MM.1S (cell line): ENCODE measurements at regions not wholly inside any gene's neighbourhood (a gene's known extent, or its start where the extent isn't known, plus 50 kb on each side); places are given as distances from the start of the nearest gene placed in this dataset.

Source experiments
- DNase-seq: peaks from one replicate; pipeline ENCODE4 v3.0.0-alpha.2; 2015
- H2AFZ ChIP-seq: fragments of 300-600 bp; sonication (generic); 2 replicates; pipeline ENCODE4 v1.6.0; 2016; ENCODE audit warnings: antibody characterized with exemption, low read length
- H3F3A ChIP-seq: fragments of 300-600 bp; sonication (generic); 2 replicates; pipeline ENCODE4 v1.6.1; 2016; ENCODE audit warnings: mild to moderate bottlenecking, antibody characterized with exemption, low read length, moderate library complexity, mixed read lengths; ENCODE audit not compliant: insufficient read depth
- H3K27ac ChIP-seq: fragments of 300-600 bp; sonication (generic); 2 replicates; pipeline ENCODE4 v1.5.1; 2016; ENCODE audit warnings: mild to moderate bottlenecking, low read length
- H3K27me3 ChIP-seq: fragments of 300-600 bp; sonication (generic); replicated peaks from 2 replicates; pipeline ENCODE4 v1.6.0; 2016; ENCODE audit warnings: low read length; ENCODE audit not compliant: insufficient read depth
- H3K36me3 ChIP-seq: fragments of 300-600 bp; sonication (generic); replicated peaks from 2 replicates; pipeline ENCODE4 v1.6.1; 2016; ENCODE audit warnings: mild to moderate bottlenecking, low read length, mixed read lengths; ENCODE audit not compliant: insufficient read depth
- H3K4me1 ChIP-seq: fragments of 300-600 bp; sonication (generic); 2 replicates; pipeline ENCODE4 v1.6.1; 2016; ENCODE audit warnings: low read length, mixed read lengths
- H3K4me2 ChIP-seq: fragments of 300-600 bp; sonication (generic); 2 replicates; pipeline ENCODE4 v1.6.0; 2016; ENCODE audit warnings: low read depth, low read length
- H3K4me3 ChIP-seq: fragments of 300-600 bp; sonication (generic); 2 replicates; pipeline ENCODE4 v1.5.1; 2016; ENCODE audit warnings: low read length, mixed read lengths
- H3K79me2 ChIP-seq: fragments of 300-600 bp; sonication (generic); 2 replicates; pipeline ENCODE4 v1.6.1; 2016; ENCODE audit warnings: mixed run types, low read length, mixed read lengths
- H3K9ac ChIP-seq: fragments of 300-600 bp; sonication (generic); 2 replicates; pipeline ENCODE4 v1.6.1; 2016; ENCODE audit warnings: low read length, mixed read lengths
- H3K9me2 ChIP-seq: fragments of 300-600 bp; sonication (generic); replicated peaks from 2 replicates; pipeline ENCODE4 v1.6.1; 2016; ENCODE audit warnings: mild to moderate bottlenecking, low read length, mixed read lengths; ENCODE audit not compliant: insufficient read depth
- H3K9me3 ChIP-seq: fragments of 300-600 bp; sonication (generic); replicated peaks from 2 replicates; pipeline ENCODE4 v1.6.1; 2016; ENCODE audit warnings: mild to moderate bottlenecking, low read length, mixed read lengths; ENCODE audit not compliant: insufficient read depth
- H4K20me1 ChIP-seq: fragments of 300-600 bp; sonication (generic); 2 replicates; pipeline ENCODE4 v1.6.1; 2016; ENCODE audit warnings: mild to moderate bottlenecking, low read length, moderate library complexity, mixed read lengths; ENCODE audit not compliant: insufficient read depth
- EZH2 ChIP-seq: fragments of 300-600 bp; sonication (generic); optimal IDR thresholded peaks from 2 replicates; pipeline ENCODE3; 2017; ENCODE audit warnings: low read depth, mild to moderate bottlenecking, antibody characterized with exemption, low read length, mixed read lengths
- EZH2phosphoT487 ChIP-seq: fragments of 300-600 bp; sonication (generic); IDR thresholded peaks from 2 replicates; pipeline ENCODE4 v1.6.1; 2018; ENCODE audit warnings: antibody characterized with exemption, low read length
- TF ChIP-seq, protein P1 (sequence below): fragments of 300-600 bp; sonication (generic); IDR thresholded peaks from 2 replicates; pipeline ENCODE4 v1.5.1; 2016; ENCODE audit warnings: antibody characterized with exemption, low read length, mixed read lengths

DNA sequence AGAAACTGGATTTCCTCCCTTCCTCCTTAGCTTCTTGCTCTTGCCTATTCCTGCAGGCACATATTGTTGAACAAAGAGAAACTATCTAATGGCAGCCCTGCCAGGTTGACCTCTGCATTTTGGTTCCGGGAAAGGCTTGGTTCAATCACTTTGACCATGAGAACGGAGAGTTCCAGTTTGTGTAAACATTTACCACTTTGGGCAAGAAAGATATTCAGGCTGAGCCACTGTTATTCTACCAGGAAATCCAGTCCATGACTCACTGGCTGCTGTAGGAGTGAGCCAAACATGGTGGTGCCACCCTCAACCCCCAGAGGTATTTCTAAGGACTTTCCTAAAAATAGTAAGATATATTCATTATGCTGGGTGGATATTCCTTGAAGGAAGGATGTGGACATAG, 242.2 kb upstream of the OR4E1 start:
- Histone ChIP-seq H3K9me3 (no peaks in the 10 kb centered on the region), H3K4me1 (no peaks in the 10 kb centered on the region), H3K9ac (no peak overlapping the region), H3K36me3 (no peaks in the 10 kb centered on the region), H4K20me1 (no peaks in the 10 kb centered on the region), H3K27ac (no peak overlapping the region), H2AFZ (no peak overlapping the region), H3K4me3 (no peak overlapping the region), H3K9me2 (no peaks in the 10 kb centered on the region), H3F3A (no peaks in the 10 kb centered on the region), H3K4me2 (no peak overlapping the region), H3K27me3 (no peaks in the 10 kb centered on the region), H3K79me2 (no peaks in the 10 kb centered on the region)
- TF ChIP-seq EZH2phosphoT487: no peak
- no peak for TF ChIP-seq EZH2
- TF ChIP-seq, protein P1, sequence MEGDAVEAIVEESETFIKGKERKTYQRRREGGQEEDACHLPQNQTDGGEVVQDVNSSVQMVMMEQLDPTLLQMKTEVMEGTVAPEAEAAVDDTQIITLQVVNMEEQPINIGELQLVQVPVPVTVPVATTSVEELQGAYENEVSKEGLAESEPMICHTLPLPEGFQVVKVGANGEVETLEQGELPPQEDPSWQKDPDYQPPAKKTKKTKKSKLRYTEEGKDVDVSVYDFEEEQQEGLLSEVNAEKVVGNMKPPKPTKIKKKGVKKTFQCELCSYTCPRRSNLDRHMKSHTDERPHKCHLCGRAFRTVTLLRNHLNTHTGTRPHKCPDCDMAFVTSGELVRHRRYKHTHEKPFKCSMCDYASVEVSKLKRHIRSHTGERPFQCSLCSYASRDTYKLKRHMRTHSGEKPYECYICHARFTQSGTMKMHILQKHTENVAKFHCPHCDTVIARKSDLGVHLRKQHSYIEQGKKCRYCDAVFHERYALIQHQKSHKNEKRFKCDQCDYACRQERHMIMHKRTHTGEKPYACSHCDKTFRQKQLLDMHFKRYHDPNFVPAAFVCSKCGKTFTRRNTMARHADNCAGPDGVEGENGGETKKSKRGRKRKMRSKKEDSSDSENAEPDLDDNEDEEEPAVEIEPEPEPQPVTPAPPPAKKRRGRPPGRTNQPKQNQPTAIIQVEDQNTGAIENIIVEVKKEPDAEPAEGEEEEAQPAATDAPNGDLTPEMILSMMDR: no peak
- no peak for DNase-seq

DNA sequence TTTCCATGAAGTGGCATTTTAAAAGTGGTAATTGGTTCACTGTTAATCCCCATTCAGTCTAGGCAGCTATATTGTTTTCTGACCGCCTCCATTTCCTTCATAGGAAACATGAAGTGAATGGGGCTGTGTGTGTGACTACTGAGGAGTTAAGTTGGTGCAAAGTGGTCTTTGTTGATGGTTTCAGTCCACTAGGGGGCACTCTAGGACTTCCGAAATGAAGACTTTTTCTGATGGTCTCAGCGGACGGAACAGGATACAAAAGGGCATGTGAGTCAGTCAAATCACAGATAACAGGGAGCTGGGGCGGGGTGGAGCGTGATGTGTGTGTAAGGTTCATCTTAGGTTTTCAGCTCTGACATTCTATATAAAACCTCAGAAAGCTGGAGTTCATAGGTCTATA, 240.1 kb upstream of the OR4E1 start:
- H2AFZ ChIP-seq: no peak overlapping the region
- no peaks in the 10 kb centered on the region for H3K36me3 ChIP-seq
- no peak overlapping the region for H3K9ac ChIP-seq
- no peaks in the 10 kb centered on the region for H3K79me2 ChIP-seq
- no peaks in the 10 kb centered on the region for H4K20me1 ChIP-seq
- no peak overlapping the region for H3K4me2 ChIP-seq
- H3K27me3 ChIP-seq: no peaks in the 10 kb centered on the region
- H3K9me3 ChIP-seq: no peaks in the 10 kb centered on the region
- TF ChIP-seq EZH2phosphoT487: no peak
- TF ChIP-seq, protein P1: peak; percentile 48
- H3K4me3 ChIP-seq: no peak overlapping the region
- peak; percentile 82 for DNase-seq
- no peak overlapping the region for H3K27ac ChIP-seq
- no peaks in the 10 kb centered on the region for H3K9me2 ChIP-seq
- no peaks in the 10 kb centered on the region for H3K4me1 ChIP-seq
- no peaks in the 10 kb centered on the region for H3F3A ChIP-seq

DNA sequence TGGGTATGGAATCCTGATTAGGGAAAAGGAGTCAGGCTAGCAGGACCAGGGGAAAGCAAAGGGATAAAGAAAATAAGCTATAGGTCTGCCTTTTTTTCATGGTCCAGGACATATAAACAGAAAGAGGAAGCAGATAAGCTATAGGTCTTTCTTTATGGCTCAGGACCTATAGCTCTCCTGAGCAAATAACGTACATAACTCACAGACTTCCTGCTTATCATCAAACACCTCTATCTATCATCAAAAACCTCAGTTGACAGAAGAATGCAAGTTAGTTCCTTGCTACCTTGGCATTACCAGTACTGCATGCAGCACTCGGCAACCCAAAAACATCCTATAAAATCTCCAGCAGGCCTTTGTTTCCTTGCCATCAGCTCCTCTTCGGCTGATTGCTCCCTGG, 238.7 kb upstream of the OR4E1 start:
- no peaks in the 10 kb centered on the region for H3F3A ChIP-seq
- H3K9me2 ChIP-seq: no peaks in the 10 kb centered on the region
- no peak overlapping the region for H2AFZ ChIP-seq
- no peak overlapping the region for H3K4me3 ChIP-seq
- no peak overlapping the region for H3K9ac ChIP-seq
- no peaks in the 10 kb centered on the region for H3K27me3 ChIP-seq
- H4K20me1 ChIP-seq: no peaks in the 10 kb centered on the region
- H3K4me2 ChIP-seq: no peak overlapping the region
- no peaks in the 10 kb centered on the region for H3K9me3 ChIP-seq
- H3K79me2 ChIP-seq: no peaks in the 10 kb centered on the region
- no peak for DNase-seq
- no peak overlapping the region for H3K27ac ChIP-seq
- no peaks in the 10 kb centered on the region for H3K4me1 ChIP-seq
- no peaks in the 10 kb centered on the region for H3K36me3 ChIP-seq
- TF ChIP-seq, protein P1: no peak
- TF ChIP-seq EZH2: no peak
- no peak for TF ChIP-seq EZH2phosphoT487

GRCh38 chr14:21911877-21912276, 238.3 kb upstream of the OR4E1 start:
- Histone ChIP-seq H3K4me1 (no peaks in the 10 kb centered on the region), H3K9me3 (no peaks in the 10 kb centered on the region), H3K4me2 (no peak overlapping the region), H3K36me3 (no peaks in the 10 kb centered on the region), H3K79me2 (no peaks in the 10 kb centered on the region), H3K9me2 (no peaks in the 10 kb centered on the region), H4K20me1 (no peaks in the 10 kb centered on the region), H3K9ac (no peak overlapping the region), H3K4me3 (no peak overlapping the region), H3K27me3 (no peaks in the 10 kb centered on the region), H2AFZ (no peak overlapping the region), H3F3A (no peaks in the 10 kb centered on the region), H3K27ac (no peak overlapping the region)
- TF ChIP-seq EZH2 (no peak), EZH2phosphoT487 (no peak)
- TF ChIP-seq, protein P1: no peak
- no peak for DNase-seq
